Fibroblast of lung (primary cell): ENCODE measurements at regions not wholly inside any gene's neighbourhood (a gene's known extent, or its start where the extent isn't known, plus 50 kb on each side); places are given as distances from the start of the nearest gene placed in this dataset.

Source experiments
- CTCF ChIP-seq, 2 donors: IDR thresholded peaks in 1 of 2; conservative IDR thresholded peaks in 1 of 2; 1 replicate in 1 of 2; 2 replicates in 1 of 2; pipeline ENCODE4 v1.5.1; 2011 to 2012; ENCODE audit warnings: low read length in 2 of 2, control low read depth in 1 of 2, inconsistent platforms in 1 of 2, low read depth in 1 of 2, mild to moderate bottlenecking in 1 of 2
- EZH2 ChIP-seq: IDR thresholded peaks from 2 replicates; pipeline ENCODE4 v1.5.1; 2012; ENCODE audit warnings: low read length, control low read depth, mild to moderate bottlenecking; ENCODE audit errors: missing control alignments

GRCh38 chr14:28823245-28823644 is 56.7 kb downstream of the FOXG1 start:
- no peak for TF ChIP-seq CTCF (conservative IDR thresholded peaks at IDR 0.05 in 1 of 2, IDR thresholded peaks at IDR 0.05 in 1 of 2; ENCODE audit: low read depth in 1 of 2, low read length in 2 of 2)
- no peak for TF ChIP-seq EZH2
